Neural crest cell (in vitro differentiated cells): ENCODE measurements at regions not wholly inside any gene's neighbourhood (a gene's known extent, or its start where the extent isn't known, plus 50 kb on each side); places are given as distances from the start of the nearest gene placed in this dataset.

Source experiments
- DNase-seq: peaks from one replicate; pipeline ENCODE4 v3.0.0; 2021; ENCODE audit warnings: low read depth, mixed read lengths, low spot score
- H3K27ac Mint-ChIP-seq: one replicate; pipeline ENCODE4 v1.8.0; 2021; ENCODE audit warnings: mild to moderate bottlenecking, mixed read lengths; ENCODE audit not compliant: unreplicated experiment
- H3K27me3 Mint-ChIP-seq: 2 replicates; pipeline ENCODE4 v1.8.0; 2021; ENCODE audit warnings: low read depth, mild to moderate bottlenecking, mixed read lengths
- H3K36me3 Mint-ChIP-seq: 2 replicates; pipeline ENCODE4 v1.8.0; 2021; ENCODE audit warnings: low read depth, mild to moderate bottlenecking, mixed read lengths
- H3K4me1 Mint-ChIP-seq: 2 replicates; pipeline ENCODE4 v1.8.0; 2021; ENCODE audit warnings: mixed read lengths
- H3K4me3 Mint-ChIP-seq: one replicate; pipeline ENCODE4 v1.8.0; 2021; ENCODE audit warnings: mild to moderate bottlenecking, mixed read lengths
- H3K9me3 Mint-ChIP-seq: 2 replicates; pipeline ENCODE4 v1.8.0; 2021; ENCODE audit warnings: mixed read lengths
- CTCF ChIP-seq: fragments of 200-600 bp; sonication (generic); conservative IDR thresholded peaks from 2 replicates; pipeline ENCODE4 v1.5.0; 2021; ENCODE audit warnings: antibody characterized with exemption, mild to moderate bottlenecking

GRCh38 chr4:156252358-156252921 lies 298.8 kb upstream of the CTSO start:
- Mint-ChIP-seq H3K4me1 (peaks cover 6% of the 10 kb centered on the region), H3K4me3 (no peak overlapping the region), H3K27me3 (no peaks in the 10 kb centered on the region), H3K36me3 (no peaks in the 10 kb centered on the region), H3K27ac (peak overlapping the region; percentile 70), H3K9me3 (peaks cover 3% of the 10 kb centered on the region)
- no peak for DNase-seq
- TF ChIP-seq CTCF: no peak

GRCh38 chr4:156251373-156252065 lies 297.9 kb upstream of the CTSO start:
- H3K9me3 Mint-ChIP-seq: peaks cover 3% of the 10 kb centered on the region
- H3K36me3 Mint-ChIP-seq: no peaks in the 10 kb centered on the region
- H3K4me1 Mint-ChIP-seq: peaks cover 6% of the 10 kb centered on the region
- no peaks in the 10 kb centered on the region for H3K27me3 Mint-ChIP-seq
- no peak for TF ChIP-seq CTCF
- no peak overlapping the region for H3K4me3 Mint-ChIP-seq
- H3K27ac Mint-ChIP-seq: no peak overlapping the region
- DNase-seq: no peak

GRCh38 chr4:156248917-156249316 lies 295.3 kb upstream of the CTSO start:
- H3K9me3 Mint-ChIP-seq: peaks cover 3% of the 10 kb centered on the region
- H3K4me3 Mint-ChIP-seq: no peak overlapping the region
- H3K27ac Mint-ChIP-seq: no peak overlapping the region
- TF ChIP-seq CTCF: no peak
- H3K27me3 Mint-ChIP-seq: no peaks in the 10 kb centered on the region
- H3K4me1 Mint-ChIP-seq: peaks cover 6% of the 10 kb centered on the region
- no peak for DNase-seq
- H3K36me3 Mint-ChIP-seq: no peaks in the 10 kb centered on the region

GRCh38 chr4:156247470-156247869 lies 293.8 kb upstream of the CTSO start:
- Mint-ChIP-seq H3K36me3 (no peaks in the 10 kb centered on the region), H3K4me3 (no peak overlapping the region), H3K4me1 (no peaks in the 10 kb centered on the region), H3K9me3 (peaks cover 3% of the 10 kb centered on the region), H3K27ac (no peak overlapping the region), H3K27me3 (no peaks in the 10 kb centered on the region)
- no peak for TF ChIP-seq CTCF
- no peak for DNase-seq

GRCh38 chr4:156243015-156243414 lies 289.3 kb upstream of the CTSO start:
- no peak for TF ChIP-seq CTCF
- Mint-ChIP-seq H3K27me3 (no peaks in the 10 kb centered on the region), H3K27ac (no peak overlapping the region), H3K36me3 (no peaks in the 10 kb centered on the region), H3K4me3 (no peak overlapping the region), H3K9me3 (no peaks in the 10 kb centered on the region), H3K4me1 (no peaks in the 10 kb centered on the region)
- DNase-seq: no peak
